ENCODE measurements at regions not wholly inside any gene's neighbourhood (a gene's known extent, or its start where the extent isn't known, plus 50 kb on each side); places are given as distances from the start of the nearest gene placed in this dataset.
"Not testable (repeated sequence)": the region's sequence is repeated elsewhere in the genome, so short reads cannot be mapped to it uniquely, and the experiment has no call there.

DNA sequence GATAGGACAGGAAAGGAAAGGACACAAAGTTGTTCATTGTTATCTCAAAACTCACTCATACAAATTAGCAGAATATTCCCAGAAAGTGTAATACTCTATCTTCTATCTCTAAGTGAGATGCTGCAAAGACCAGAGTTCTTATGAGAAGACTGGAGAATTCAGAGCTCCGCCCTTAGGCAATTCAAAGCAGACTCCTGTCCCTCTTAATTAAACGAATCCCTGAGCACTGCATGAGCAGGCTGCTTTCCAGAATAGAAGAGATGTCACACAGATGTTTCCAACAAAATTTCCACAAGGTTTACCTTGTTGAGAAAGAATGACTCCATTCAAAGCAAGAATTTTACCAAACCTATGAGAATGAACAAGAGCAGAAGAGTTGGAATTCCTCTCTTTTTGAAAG lies 630.8 kb upstream of the INTU start:
- no peak for DNase-seq
- H3K4me1 ChIP-seq (ENCODE audit: low read depth) = no peaks in the 10 kb centered on the region
- intact Hi-C loops (cut with DNase I, micrococcal nuclease) = no loop called here
- peaks cover 8% of the 10 kb centered on the region for H3K9me3 ChIP-seq
- no peak for ATAC-seq
- TF ChIP-seq, protein P1, sequence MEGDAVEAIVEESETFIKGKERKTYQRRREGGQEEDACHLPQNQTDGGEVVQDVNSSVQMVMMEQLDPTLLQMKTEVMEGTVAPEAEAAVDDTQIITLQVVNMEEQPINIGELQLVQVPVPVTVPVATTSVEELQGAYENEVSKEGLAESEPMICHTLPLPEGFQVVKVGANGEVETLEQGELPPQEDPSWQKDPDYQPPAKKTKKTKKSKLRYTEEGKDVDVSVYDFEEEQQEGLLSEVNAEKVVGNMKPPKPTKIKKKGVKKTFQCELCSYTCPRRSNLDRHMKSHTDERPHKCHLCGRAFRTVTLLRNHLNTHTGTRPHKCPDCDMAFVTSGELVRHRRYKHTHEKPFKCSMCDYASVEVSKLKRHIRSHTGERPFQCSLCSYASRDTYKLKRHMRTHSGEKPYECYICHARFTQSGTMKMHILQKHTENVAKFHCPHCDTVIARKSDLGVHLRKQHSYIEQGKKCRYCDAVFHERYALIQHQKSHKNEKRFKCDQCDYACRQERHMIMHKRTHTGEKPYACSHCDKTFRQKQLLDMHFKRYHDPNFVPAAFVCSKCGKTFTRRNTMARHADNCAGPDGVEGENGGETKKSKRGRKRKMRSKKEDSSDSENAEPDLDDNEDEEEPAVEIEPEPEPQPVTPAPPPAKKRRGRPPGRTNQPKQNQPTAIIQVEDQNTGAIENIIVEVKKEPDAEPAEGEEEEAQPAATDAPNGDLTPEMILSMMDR (IDR thresholded peaks at IDR 0.05) = no peak
- no peak overlapping the region for H3K4me3 ChIP-seq
- H3K36me3 ChIP-seq (ENCODE audit: low read depth) = no peaks in the 10 kb centered on the region

DNA sequence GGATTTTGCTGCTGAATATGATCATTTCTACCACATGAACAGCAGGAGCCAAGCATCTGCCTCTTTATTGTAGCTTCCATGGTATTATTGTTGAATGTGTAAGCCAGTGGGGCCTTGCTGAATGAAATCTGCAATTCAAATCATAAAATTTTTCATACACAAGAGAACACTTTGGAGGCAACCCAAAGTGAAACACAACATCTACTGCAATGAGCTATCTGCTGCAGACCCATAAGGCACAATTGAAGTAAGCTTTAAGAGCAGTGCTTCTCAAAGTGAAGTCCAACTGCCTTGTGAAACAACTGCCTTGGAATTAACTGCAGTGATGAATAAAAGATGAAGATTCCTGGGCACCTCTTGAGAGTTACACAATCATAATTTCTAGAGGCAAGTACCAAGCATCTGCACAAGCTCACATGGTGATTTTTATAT lies 626.3 kb upstream of the INTU start:
- Histone ChIP-seq H3K9me3 (peaks cover 6% of the 10 kb centered on the region), H3K4me3 (no peak overlapping the region), H3K36me3 (ENCODE audit: low read depth) (no peaks in the 10 kb centered on the region), H3K4me1 (ENCODE audit: low read depth) (no peaks in the 10 kb centered on the region)
- TF ChIP-seq, protein P1 (IDR thresholded peaks at IDR 0.05) = no peak
- no peak for DNase-seq
- intact Hi-C loops (cut with DNase I, micrococcal nuclease) = no loop called here
- no peak for ATAC-seq

- no peak overlapping the region for H3K4me3 ChIP-seq
- DNase-seq (no peak), ATAC-seq (no peak)
- intact Hi-C loops (cut with DNase I, micrococcal nuclease) = no loop called here
- no peaks in the 10 kb centered on the region for H3K4me1 ChIP-seq (ENCODE audit: low read depth)
- TF ChIP-seq, protein P1 (IDR thresholded peaks at IDR 0.05) = no peak
- peaks cover 6% of the 10 kb centered on the region for H3K9me3 ChIP-seq
- H3K36me3 ChIP-seq (ENCODE audit: low read depth) = no peaks in the 10 kb centered on the region
Measured at GRCh38 chr4:127007305-127007704, 625.5 kb upstream of the INTU start.

GRCh38 chr4:127012549-127012948 lies 620.2 kb upstream of the INTU start:
- TF ChIP-seq, protein P1 (IDR thresholded peaks at IDR 0.05) = no peak
- intact Hi-C loops (cut with DNase I, micrococcal nuclease) = no loop called here
- Histone ChIP-seq H3K36me3 (ENCODE audit: low read depth) (no peaks in the 10 kb centered on the region), H3K4me3 (no peak overlapping the region), H3K9me3 (peaks cover 1% of the 10 kb centered on the region), H3K4me1 (ENCODE audit: low read depth) (no peaks in the 10 kb centered on the region)
- ATAC-seq (no peak), DNase-seq (no peak)

GRCh38 chr4:127015667-127016117 lies 617.1 kb upstream of the INTU start:
- no peak for DNase-seq
- TF ChIP-seq, protein P1 (IDR thresholded peaks at IDR 0.05) = no peak
- intact Hi-C loops (cut with DNase I, micrococcal nuclease) = no loop called here
- no peak overlapping the region for H3K4me3 ChIP-seq
- no peaks in the 10 kb centered on the region for H3K36me3 ChIP-seq (ENCODE audit: low read depth)
- no peaks in the 10 kb centered on the region for H3K9me3 ChIP-seq
- ATAC-seq = no peak
- H3K4me1 ChIP-seq (ENCODE audit: low read depth) = no peaks in the 10 kb centered on the region

DNA sequence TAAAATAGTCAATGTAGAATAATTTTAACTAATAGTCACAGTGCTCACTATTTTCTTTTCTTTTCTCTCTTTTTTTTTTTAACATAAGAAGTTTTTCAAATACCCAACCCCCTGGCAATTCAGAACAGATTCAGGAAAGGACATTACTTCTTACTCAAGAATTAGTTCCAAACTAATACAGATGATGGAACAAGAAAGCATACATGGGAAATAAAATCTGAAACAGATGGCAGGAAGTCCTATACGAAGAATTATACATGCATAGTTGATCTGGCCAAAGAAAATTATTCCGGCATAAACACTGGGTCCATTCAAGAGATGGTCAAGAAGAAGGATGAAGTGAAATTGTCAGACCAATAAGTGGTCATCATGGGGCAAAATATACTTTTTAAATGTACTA lies 614.4 kb upstream of the INTU start:
- no peaks in the 10 kb centered on the region for H3K9me3 ChIP-seq
- no peak overlapping the region for H3K4me3 ChIP-seq
- no peak for DNase-seq
- no peaks in the 10 kb centered on the region for H3K4me1 ChIP-seq (ENCODE audit: low read depth)
- TF ChIP-seq, protein P1 (IDR thresholded peaks at IDR 0.05) = no peak
- H3K36me3 ChIP-seq (ENCODE audit: low read depth) = no peaks in the 10 kb centered on the region
- ATAC-seq = no peak
- intact Hi-C loops (cut with DNase I, micrococcal nuclease) = no loop called here

GRCh38 chr4:127020831-127021230 lies 611.9 kb upstream of the INTU start:
- H3K36me3 ChIP-seq (ENCODE audit: low read depth); ATAC-seq; H3K4me3 ChIP-seq; intact Hi-C loops (cut with DNase I, micrococcal nuclease); H3K4me1 ChIP-seq (ENCODE audit: low read depth); H3K9me3 ChIP-seq; DNase-seq: not testable (repeated sequence)
